T-helper 1 cell treated with Interleukin-12 subunit alpha and Interleukin-12 subunit beta and Interleukin-4 antibody, amounts not matched to agents 30 ng/mL and 1 ng/mL, for 36 hours (primary cell): ENCODE measurements at regions not wholly inside any gene's neighbourhood (a gene's known extent, or its start where the extent isn't known, plus 50 kb on each side); places are given as distances from the start of the nearest gene placed in this dataset.

Experiments used
- intact Hi-C: fragments of 100-400 bp; cut with micrococcal nuclease; formaldehyde crosslinking; loops from one replicate; pipeline ENCODE4 v1.15.1; 2024

DNA sequence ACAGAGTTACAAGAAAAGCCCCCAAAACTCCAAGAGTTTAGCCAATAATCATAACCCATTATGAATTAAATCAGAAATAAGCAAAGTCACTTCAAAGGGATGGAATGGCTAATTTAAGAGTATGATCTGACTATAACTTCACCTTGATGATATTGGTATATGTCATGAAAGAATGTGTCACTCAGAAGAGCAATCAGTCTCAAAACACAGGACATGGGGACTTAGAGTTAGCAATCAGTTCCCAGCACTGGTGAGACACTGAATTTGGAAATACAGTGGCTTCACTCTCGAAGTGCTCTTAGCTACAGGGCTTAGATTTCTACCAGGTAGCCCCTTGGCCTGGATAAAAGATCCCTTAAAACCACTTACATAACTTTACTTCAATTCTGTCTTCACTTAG, 65.7 kb upstream of the EXOC1L start:
- intact Hi-C loops, result no loop called here

DNA sequence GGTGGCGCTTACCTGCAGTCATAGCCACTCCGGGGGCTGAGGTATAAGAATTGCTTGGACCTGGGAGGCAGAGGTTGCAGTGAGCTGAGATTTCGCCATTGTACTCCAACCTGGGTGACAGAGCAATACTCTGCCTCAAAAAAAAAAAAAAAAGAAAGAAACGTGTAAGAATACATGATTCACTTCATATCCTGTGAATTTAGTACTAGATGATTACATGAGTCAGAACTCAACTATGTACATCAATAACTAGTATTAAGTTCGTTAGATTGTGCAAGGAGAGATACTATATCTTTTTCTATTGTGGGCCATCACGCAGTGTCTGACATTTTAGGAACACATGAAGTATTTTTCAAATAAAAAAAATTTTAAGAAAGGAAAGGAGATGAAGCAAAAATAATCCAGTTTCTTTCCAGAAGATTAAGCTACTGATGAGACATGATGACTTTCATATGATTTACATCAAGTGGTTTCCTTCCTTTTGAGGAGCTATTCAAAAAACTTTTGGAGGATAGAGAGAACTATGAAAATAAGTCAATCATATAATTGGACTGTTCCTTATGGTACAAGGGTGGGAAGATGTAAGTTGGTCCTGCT, 64.7 kb upstream of the EXOC1L start:
- intact Hi-C loops, result no loop called here

DNA sequence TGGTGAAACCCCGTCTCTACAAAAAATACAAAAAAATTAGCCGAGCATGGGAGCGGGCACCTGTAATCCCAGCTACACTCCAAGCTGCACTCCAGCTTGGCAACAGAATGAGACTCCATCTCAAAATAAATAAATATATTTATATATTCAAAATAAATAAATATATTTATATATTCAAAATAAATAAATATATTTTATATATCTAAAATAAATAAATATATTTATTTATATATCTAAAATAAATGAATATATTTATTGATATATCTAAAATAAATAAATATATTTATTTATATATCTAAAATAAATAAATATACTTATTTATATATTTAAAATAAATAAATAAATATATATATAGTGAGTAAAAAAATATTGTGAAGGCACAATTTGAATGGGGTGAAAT, 63.4 kb upstream of the EXOC1L start:
- intact Hi-C loops, result no loop called here

DNA sequence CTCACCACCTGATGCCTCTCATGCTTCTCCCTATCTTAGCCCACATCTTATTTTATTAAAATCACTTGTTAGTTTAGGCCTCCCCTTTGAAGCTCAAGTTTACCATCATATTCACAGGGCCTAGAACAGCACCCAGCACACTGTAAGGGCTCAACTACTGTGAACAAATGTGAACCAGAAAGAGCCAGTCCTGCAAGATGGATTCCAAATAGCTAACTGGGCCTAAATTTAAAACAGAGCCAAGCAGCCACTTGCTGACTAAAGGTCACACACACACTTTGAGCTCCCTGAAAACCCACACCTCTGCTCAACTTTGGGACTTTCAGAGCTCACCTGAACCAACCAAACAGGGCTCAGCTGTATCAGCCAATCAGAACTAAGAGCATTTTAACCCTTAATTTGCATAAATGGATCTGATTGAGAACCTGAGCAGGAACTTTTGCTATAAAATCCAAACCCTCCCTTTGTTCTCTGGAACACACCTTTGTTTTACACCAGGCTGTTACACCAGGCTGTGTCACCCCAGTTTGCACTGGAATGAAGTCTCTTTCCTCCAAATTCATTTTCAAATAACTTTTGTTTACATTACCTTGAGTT, 62.1 kb upstream of the EXOC1L start:
- intact Hi-C loops, result no loop called here

DNA sequence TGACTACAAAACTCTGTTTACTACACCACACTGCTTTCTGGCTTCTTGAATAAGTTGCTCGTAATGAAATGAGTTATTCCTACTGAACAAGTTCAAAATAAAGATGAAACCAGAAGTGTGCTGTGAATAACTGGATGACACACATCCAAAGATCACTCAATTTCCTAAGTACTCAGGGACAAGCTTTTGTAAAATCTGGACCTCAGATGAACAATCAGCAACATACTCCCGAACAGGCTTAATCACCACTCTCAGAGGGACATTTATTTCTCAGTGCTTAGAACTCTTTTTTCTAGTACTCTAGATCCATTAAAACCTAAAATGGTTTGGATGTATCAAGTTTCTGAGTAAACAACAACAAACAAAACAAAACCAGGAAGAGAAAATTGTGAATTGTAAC, 61.5 kb upstream of the EXOC1L start:
- intact Hi-C loops, result no loop called here

DNA sequence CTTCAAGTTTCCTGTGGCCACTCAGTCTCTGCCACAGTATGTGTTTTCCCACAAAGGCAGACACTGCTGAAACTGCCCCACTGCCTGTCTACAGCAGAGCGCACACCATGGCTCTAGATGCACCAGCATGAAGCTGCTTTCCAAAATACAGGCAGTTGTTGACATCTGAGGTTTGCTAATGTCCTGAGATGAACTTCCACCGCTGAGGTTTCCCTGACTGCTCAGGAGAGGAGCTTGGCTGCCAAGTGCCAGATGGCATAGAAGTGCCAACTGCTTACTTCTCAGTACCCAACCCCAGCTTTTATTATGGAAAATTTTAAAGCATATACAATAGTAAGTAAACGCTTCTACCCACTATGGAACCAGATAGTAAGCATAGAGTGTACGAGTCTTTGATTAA, 61.0 kb upstream of the EXOC1L start:
- intact Hi-C loops, result no loop called here

DNA sequence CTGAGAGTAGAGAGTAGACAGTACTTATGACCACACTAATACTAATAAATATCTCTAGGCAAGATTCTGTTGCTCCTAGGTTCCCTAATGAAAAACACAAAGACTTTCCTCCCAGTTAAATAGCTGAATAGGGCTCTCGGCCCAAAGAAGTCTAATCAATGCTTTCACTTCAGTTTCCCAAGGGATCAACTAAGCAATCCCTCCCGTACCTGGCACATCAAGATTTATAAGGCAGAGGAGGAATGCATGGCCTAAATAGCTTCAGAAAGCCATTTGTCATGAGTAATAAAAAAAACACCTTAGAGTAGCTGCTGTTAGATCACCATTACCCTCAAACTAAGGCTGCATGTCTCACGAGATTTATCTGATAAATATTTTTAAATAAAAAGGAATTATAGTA, 56.8 kb upstream of the EXOC1L start:
- intact Hi-C loops, result no loop called here

DNA sequence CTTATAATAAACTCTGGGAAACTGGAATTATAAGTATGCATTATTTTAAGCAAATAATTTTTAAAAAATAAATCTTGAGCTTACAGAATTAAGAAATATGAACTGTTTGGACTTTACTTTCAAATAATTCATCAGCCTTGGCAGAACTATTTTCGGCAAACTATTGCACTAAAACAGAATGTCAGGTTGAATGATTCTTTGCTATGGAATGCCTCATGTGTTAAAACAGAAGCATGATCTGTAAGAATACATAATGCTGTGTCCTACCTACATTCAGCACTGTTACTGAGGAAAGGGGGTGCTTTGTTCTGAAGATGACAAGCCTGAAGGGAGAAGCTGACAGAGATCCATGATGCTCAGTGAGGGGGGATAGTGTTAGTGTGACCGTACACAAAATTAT, 55.6 kb upstream of the EXOC1L start:
- intact Hi-C loops, result no loop called here

DNA sequence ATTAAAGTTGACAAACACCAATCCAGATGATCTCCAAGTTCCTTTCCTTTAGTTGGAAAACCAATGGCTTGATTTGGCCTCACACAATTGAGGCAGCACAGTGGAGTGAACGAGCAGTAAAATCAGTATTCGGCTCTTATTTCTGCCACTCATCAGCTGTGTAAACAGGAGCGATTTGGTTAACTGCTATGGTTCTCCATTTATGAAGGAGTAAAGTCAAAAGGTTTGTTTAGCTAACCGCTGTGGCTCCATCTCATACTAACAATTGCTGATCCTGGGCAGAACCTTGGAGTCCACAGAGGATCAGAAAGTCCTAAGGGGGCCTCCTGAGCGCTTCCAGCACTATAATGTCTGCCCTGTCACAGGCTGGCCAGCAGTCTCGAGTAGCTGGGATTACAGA, 54.5 kb upstream of the EXOC1L start:
- intact Hi-C loops, result no loop called here

DNA sequence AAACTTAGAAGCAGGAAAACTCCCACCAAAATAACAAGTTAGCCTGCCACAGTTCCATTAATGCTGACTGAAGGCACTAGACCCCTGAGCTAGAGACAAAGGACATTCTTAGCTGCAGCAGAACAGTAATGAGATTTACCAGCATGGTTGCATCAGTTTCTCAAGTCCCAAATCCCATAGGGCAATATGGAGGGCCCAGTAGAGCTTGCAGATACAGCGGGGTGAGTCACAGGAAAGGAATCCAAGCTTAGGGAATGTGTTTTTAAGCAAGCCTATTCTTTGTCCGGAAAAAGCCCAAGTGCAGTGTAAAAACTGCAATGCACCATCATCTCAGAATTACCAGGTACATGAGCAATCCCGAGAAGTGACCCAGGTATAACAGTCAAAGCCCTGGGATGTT, 51.3 kb upstream of the EXOC1L start:
- intact Hi-C loops, result no loop called here
